ENCODE measurements at regions not wholly inside any gene's neighbourhood (a gene's known extent, or its start where the extent isn't known, plus 50 kb on each side); places are given as distances from the start of the nearest gene placed in this dataset.
"Not testable (repeated sequence)": the region's sequence is repeated elsewhere in the genome, so short reads cannot be mapped to it uniquely, and the experiment has no call there.

- DNase-seq: no peak
Observed at GRCh38 chr1:30476911-30477459, 246.4 kb downstream of the MATN1 start.

DNA sequence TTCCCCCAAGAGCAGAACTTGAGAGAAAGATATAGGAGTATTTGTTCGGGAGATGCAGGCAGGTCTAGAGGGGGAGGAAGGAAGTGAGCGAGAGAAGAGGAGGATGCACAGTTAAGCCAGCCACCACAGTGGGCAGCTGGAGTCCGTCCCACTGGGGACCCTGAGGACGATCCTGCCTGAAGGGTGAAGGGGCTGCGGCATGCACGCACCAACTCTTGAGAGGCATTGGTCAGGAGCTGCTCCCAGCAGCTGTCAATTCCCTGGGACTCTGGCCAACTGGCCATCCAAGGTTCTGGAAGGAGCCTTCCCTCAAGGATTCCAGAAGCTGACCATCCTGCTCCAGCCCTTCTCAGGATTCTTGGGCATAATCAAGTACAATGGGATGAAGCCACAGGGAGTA, 246.9 kb downstream of the MATN1 start:
- DNase-seq: no peak

GRCh38 chr1:30475966-30476365, 247.4 kb downstream of the MATN1 start:
- no peak for DNase-seq

- no peak for DNase-seq
Observed at GRCh38 chr1:30475201-30475600, 248.2 kb downstream of the MATN1 start.

DNA sequence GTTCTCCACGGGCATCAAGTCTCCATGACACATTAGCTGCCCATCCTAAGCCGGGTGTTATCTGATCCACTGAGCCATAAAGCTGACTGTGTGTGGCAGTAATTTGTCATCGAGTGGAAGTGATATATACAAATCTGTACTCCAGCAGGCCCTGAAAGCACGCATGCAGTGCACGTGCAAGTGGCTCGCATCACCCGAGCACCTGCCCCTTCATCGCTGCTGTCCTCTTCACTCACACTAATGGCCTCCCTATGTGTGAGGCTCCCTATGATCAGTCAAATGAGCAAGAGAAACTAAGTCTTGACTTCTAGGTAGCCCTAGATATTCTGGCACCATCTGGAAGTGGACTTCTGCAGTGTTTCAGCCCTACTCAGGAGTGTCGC, 248.6 kb downstream of the MATN1 start:
- no peak for DNase-seq

DNA sequence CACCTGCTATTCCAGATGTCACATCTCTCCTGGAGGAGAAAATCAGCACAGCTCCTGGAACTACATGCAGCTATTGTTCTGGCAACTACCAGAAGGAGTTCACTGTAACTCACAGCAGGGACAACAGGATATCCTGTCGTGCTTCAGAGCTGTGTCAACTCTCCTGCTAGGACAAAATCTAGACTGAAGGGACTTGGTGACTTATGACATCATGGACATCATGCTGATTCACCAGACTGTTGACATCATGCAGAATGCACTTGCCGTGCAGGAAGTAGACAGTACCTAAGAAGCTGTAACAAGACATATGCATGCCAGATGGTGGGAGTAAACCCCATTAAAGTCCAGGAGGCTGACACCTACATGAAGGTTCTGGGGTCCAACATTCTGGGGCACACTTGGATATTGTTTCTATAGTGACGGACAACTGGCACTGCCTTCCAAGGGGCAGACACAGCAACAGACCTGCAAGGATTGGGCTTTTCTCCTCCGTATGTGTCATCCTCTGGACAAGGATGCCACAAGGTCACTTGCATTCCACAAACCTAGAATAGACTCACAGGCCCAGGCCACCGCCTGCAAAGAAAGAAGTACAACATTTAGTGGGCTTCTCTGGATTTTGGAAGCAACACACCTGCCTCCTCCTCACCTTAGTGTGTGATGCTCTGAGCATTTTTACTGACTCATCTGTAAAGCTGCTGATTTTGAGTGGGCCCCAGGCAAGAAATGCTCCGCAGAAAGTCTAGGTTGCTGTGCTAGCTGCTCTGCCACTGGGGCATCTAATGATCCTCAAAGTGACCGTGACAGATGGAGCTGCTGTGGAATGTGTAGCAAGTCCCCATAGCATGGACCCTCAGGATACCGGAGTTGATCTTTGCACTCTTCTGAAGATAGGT, 249.2 kb downstream of the MATN1 start:
- no peak for DNase-seq

- no peak for DNase-seq
Observed at GRCh38 chr1:30472526-30472925, 250.9 kb downstream of the MATN1 start.

DNA sequence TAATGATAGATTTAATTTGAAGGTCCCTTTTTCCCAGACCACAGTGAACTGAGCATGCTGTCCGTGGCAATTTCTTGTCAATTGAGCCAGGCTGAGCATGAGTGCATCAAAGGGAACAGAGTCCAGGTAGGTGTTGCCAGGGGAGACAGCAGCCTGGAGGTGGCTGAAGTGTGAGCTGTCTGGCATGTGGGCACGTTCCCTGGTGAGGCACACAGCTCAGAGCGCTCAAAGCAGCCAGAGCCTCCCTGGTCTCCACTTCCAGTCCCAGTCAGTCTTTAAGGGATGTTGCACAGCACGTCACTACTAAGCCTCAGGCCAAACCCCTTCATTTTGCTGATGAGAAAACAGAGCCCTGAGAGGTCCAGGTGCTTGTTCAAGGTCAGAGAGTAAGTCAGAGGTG, 251.4 kb downstream of the MATN1 start:
- no peak for DNase-seq

GRCh38 chr1:30471307-30471706, 252.1 kb downstream of the MATN1 start:
- no peak for DNase-seq

GRCh38 chr1:30469426-30469825, 254.0 kb downstream of the MATN1 start:
- no peak for DNase-seq

- no peak for DNase-seq
Observed at GRCh38 chr1:30467101-30467500, 256.3 kb downstream of the MATN1 start.

- no peak for DNase-seq
Observed at GRCh38 chr1:30466610-30467009, 256.8 kb downstream of the MATN1 start.

DNA sequence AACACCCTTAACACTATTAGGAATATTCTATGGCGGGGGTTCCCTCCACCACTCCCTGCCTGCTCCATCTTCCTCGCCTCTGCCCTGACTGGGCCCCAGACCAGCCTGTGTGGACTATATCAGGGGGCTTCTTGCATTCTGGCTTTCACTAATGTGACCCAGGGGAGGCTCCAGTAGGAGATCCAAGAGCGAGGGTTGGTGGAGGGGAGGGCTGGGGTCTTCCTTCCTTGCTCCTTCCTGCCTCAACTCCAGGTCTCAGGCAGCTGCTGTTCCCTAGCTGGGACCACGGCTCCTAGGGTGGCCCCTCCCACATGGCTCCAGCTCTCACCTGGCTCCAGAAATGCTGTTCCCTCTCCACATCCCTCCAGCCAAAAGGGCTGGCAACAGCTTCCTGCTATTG, 257.4 kb downstream of the MATN1 start:
- DNase-seq: no peak

DNA sequence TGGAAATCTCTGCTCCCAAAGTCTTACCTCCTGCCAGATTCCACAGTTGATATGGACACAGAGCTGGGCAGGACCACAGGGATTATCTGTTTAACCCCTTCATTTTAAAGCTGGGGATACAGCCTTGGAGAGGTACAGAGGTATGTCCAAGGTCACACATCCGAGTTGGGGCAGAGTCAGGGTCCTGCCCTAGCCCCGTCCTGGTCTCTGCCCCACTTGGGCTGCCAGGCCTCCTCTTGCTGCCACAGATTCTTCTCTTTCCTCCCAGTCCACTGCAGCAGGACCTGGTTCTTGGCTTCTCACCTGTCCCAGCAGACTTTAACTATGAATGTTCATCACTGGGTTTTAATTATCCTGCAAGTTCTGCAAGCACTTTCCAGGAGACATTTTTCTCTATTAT, 258.3 kb downstream of the MATN1 start:
- no peak for DNase-seq

- no peak for DNase-seq
Observed at GRCh38 chr1:30464187-30464617, 259.2 kb downstream of the MATN1 start.

DNA sequence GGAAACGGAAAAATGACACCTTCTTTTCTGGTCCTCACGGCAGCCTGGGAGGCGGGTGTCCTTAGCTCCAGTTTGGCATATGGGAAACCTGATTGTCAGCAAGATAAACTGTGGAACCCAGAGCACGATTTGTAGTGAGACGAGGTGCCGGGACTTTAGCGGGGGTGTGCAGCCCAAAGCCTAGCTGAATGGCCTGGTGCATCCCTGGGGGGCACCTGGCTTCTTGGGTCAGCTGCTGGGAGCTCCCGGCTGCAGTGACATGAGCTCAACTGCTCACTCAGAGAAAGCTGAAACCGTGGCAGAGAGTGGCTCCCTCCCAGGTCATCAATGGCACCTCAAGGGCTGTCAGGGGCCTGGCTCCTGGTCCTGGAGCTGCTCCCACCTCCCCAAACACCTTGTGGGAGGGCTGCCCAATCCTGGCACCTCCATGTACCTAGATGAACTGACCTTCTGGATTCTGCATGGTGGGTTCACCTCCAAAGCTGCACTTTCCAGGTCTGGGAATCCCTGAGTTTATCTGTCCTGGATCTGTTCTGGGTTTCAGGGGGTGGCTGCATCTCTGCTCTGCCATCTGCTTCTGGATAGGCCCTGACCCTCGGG, 260.5 kb downstream of the MATN1 start:
- DNase-seq: no peak

- DNase-seq: no peak
Observed at GRCh38 chr1:30462166-30462565, 261.2 kb downstream of the MATN1 start.

- DNase-seq: no peak
Observed at GRCh38 chr1:30461640-30462039, 261.7 kb downstream of the MATN1 start.

DNA sequence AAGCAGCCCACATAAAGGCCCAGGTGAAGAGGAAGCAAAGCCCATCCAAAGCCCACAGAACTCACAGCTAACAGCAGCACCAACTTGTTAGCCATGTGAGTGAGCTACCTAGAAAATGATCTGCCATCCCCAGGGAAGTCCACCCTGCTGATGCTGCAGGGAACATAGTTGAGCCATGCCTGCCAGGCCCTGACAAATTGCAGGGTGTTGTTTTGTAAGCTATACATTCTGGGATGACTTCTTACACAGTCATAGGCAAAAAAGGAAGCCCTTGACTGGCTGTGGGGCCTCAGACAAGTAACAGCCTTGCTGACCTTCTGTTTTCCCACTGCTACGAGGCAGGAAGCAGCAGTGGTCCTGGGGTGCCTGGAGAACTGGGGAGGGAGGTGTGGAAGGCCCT, 262.7 kb downstream of the MATN1 start:
- DNase-seq: no peak

DNA sequence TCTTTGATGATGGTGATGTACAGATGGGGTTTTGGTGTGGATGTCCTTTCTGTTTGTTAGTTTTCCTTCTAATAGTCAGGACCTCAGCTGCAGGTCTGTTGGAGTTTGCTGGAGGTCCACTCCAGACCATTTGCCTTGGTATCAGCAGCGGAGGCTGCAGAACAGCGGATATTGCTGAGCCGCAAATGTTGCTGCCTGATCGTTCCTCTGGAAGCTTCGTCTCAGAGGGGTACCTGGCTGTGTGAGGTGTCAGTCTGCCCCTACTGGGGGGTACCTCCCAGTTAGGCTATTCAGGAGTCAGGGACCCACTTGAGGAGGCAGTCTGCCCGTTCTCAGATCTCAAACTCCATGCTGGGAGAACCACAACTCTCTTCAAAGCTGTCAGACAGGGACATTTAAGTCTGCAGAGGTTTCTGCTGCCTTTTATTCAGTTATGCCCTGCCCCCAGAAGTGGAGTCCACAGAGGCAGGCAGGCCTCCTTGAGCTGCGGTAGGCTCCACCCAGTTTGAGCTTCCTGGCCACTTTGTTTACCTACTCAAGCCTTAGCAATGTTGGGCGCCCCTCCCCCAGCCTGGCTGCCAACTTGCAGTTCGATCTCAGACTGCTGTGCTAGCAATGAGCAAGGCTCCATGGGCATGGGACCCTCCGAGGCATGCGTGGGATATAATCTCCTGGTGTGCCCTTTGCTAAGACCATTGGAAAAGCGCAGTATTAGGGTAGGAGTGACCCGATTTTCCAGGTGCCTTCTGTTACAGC, 264.5 kb downstream of the MATN1 start:
- DNase-seq: not testable (repeated sequence)

DNA sequence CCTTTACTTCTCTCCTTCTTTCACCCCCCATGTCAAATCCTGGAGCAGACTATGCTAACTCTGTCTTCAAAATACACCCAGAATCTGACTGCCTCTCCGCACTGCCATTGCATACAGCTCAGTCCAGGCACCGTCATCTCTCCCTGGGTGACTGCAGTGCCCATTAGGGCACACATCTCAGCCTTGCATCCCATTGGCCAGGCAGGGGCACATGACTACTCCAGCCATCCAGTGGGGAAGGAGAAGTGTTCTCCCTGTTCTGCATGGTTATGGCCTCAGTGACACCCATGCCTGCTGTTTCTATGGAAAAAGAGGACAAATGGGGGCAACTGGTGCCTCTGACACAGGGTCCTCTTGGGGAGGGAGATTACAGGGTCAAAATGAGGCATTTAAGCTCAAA, 270.5 kb downstream of the MATN1 start:
- no peak for DNase-seq

DNA sequence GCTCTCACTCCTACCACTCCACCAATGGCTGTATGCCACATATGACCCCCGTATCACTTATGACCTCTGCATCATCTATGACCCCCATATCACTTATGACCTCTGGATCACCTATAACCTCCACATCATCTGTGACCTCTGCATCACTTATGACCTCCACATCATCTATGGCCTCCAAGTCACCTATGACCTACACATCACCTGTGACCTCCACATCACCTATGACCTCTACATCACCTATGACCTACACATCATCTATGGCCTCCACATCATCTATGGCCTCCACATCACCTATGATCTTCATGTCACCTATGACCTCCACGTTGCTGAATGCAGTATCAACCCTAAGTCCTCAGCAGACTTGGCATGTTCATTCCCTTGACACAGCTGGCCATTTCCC, 271.2 kb downstream of the MATN1 start:
- no peak for DNase-seq

- DNase-seq: no peak
Observed at GRCh38 chr1:30451532-30452125, 271.8 kb downstream of the MATN1 start.
